IMR-90 (cell line): ENCODE measurements at regions not wholly inside any gene's neighbourhood (a gene's known extent, or its start where the extent isn't known, plus 50 kb on each side); places are given as distances from the start of the nearest gene placed in this dataset.

Experiments
- ATAC-seq: fragments of 200-7000 bp; cut with Tn5 transposase; 2 replicates; pipeline ENCODE4 v1.9.1; 2020; ENCODE audit warnings: low read depth, mild to moderate bottlenecking, moderate library complexity
- BruUV-seq: library from RNA; stranded (reverse); fragments of 400-500 nt; replicated peaks from 2 replicates; lab custom pipeline; 2021; lab: Mats Ljungman, UMichigan
- CTCF ChIA-PET: fragments of 300-600 bp; formaldehyde crosslinking; extraction: SDS; loops from one replicate; lab custom pipeline; 2021; ENCODE audit warnings: antibody characterized with exemption; lab: Yijun Ruan, JAX
- POLR2A ChIA-PET: fragments of 300-600 bp; sonication (Branson Sonifier 250); formaldehyde crosslinking; loops from one replicate; lab custom pipeline; 2022; ENCODE audit warnings: antibody characterized with exemption; ENCODE audit not compliant: unreplicated experiment; lab: Charles Lee
- DNase-seq: peaks from one replicate; pipeline ENCODE4 v3.0.0; 2013
- H2AFZ ChIP-seq: replicated peaks from 2 replicates; pipeline ENCODE3; 2013; ENCODE audit warnings: low read length, mild to moderate bottlenecking; ENCODE audit not compliant: poor library complexity
- H2AK5ac ChIP-seq: 2 replicates; pipeline ENCODE4 v1.6.1; 2013; ENCODE audit warnings: low read depth, low read length, inconsistent platforms
- H2AK9ac ChIP-seq: replicated peaks from 2 replicates; pipeline ENCODE3; 2013; ENCODE audit warnings: mild to moderate bottlenecking, low read depth, low read length, moderate library complexity; ENCODE audit not compliant: poor library complexity
- H2BK120ac ChIP-seq: 2 replicates; pipeline ENCODE4 v1.6.1; 2013; ENCODE audit warnings: low read depth, low read length, inconsistent platforms
- H2BK15ac ChIP-seq: 3 replicates; pipeline ENCODE4 v1.6.1; 2013; ENCODE audit warnings: low read depth, low read length, inconsistent platforms
- H2BK20ac ChIP-seq: 2 replicates; pipeline ENCODE4 v1.6.1; 2013; ENCODE audit warnings: low read depth, mild to moderate bottlenecking, inconsistent platforms, low read length, moderate library complexity
- H2BK5ac ChIP-seq: 2 replicates; pipeline ENCODE4 v1.6.1; 2013; ENCODE audit warnings: mild to moderate bottlenecking, low read depth, low read length, inconsistent platforms; ENCODE audit not compliant: poor library complexity, severe bottlenecking
- H3K14ac ChIP-seq: replicated peaks from 2 replicates; pipeline ENCODE4 v1.6.1; 2013; ENCODE audit warnings: low read depth, low read length, inconsistent platforms
- H3K18ac ChIP-seq: 2 replicates; pipeline ENCODE4 v1.6.1; 2013; ENCODE audit warnings: low read depth, low read length, control low read depth
- H3K23ac ChIP-seq: 2 replicates; pipeline ENCODE4 v1.6.1; 2013; ENCODE audit warnings: low read depth, low read length, inconsistent platforms
- H3K27ac ChIP-seq: 2 replicates; pipeline ENCODE4 v1.5.1; 2013; ENCODE audit warnings: mild to moderate bottlenecking, control low read depth, low read length; ENCODE audit not compliant: insufficient read depth
- H3K27me3 ChIP-seq: 2 replicates; pipeline ENCODE4 v1.6.1; 2013; ENCODE audit warnings: low read length; ENCODE audit not compliant: control insufficient read depth, insufficient read depth
- H3K36me3 ChIP-seq: 2 replicates; pipeline ENCODE4 v1.6.1; 2013; ENCODE audit warnings: low read length, mixed read lengths; ENCODE audit not compliant: control insufficient read depth, insufficient read depth
- H3K4ac ChIP-seq: 2 replicates; pipeline ENCODE4 v1.6.1; 2013; ENCODE audit warnings: low read depth, low read length, inconsistent platforms
- H3K4me1 ChIP-seq: 2 replicates; pipeline ENCODE4 v1.6.1; 2013; ENCODE audit warnings: low read length, mixed read lengths; ENCODE audit not compliant: control insufficient read depth, insufficient read depth
- H3K4me2 ChIP-seq: 2 replicates; pipeline ENCODE4 v1.6.1; 2013; ENCODE audit warnings: low read depth, mild to moderate bottlenecking, control low read depth, low read length, moderate library complexity
- H3K4me3 ChIP-seq: 2 replicates; pipeline ENCODE4 v1.5.1; 2013; ENCODE audit warnings: low read depth, mild to moderate bottlenecking, control low read depth, low read length, moderate library complexity; ENCODE audit not compliant: insufficient read depth
- H3K56ac ChIP-seq: 2 replicates; pipeline ENCODE4 v1.6.1; 2013; ENCODE audit warnings: low read length, inconsistent platforms; ENCODE audit not compliant: insufficient read depth; ENCODE audit errors: extremely low read depth
- H3K79me1 ChIP-seq, 2 experiments: 2 replicates each; pipeline ENCODE4 v1.6.1; 2013; ENCODE audit warnings: low read length in 2 of 2, inconsistent platforms in 1 of 2, low read depth in 1 of 2
- H3K9ac ChIP-seq: 2 replicates; pipeline ENCODE4 v1.6.1; 2013; ENCODE audit warnings: low read depth, low read length, control low read depth
- H3K9me1 ChIP-seq: 2 replicates; pipeline ENCODE4 v1.6.1; 2013; ENCODE audit warnings: low read length, inconsistent platforms; ENCODE audit not compliant: insufficient read depth
- H3K9me3 ChIP-seq: 2 replicates; pipeline ENCODE4 v1.6.1; 2013; ENCODE audit warnings: low read length; ENCODE audit not compliant: control insufficient read depth, insufficient read depth
- H4K20me1 ChIP-seq: 2 replicates; pipeline ENCODE4 v1.6.1; 2013; ENCODE audit warnings: low read length, inconsistent platforms; ENCODE audit not compliant: insufficient read depth
- H4K5ac ChIP-seq: 2 replicates; pipeline ENCODE4 v1.6.1; 2013; ENCODE audit warnings: mild to moderate bottlenecking, low read depth, low read length, control low read depth
- H4K8ac ChIP-seq, 2 experiments: 2 replicates each; pipeline ENCODE4 v1.6.1; 2013; ENCODE audit warnings: low read depth in 2 of 2, low read length in 2 of 2, control low read depth in 1 of 2, inconsistent platforms in 1 of 2
- H4K91ac ChIP-seq: 2 replicates; pipeline ENCODE4 v1.6.1; 2013; ENCODE audit warnings: low read depth, low read length, inconsistent platforms; ENCODE audit not compliant: insufficient read depth
- BHLHE40 ChIP-seq: fragments of 150-350 bp; IDR thresholded peaks from 2 replicates; pipeline ENCODE4 v1.6.1; 2016; ENCODE audit warnings: mild to moderate bottlenecking, low read depth, low read length
- CEBPB ChIP-seq: IDR thresholded peaks from 2 replicates; pipeline ENCODE4 v1.6.1; 2012; ENCODE audit warnings: low read depth, low read length, improper control_type of control experiment
- CHD1 ChIP-seq: IDR thresholded peaks from 2 replicates; pipeline ENCODE4 v1.6.1; 2012; ENCODE audit warnings: low read depth, low read length, improper control_type of control experiment
- CTCF ChIP-seq: conservative IDR thresholded peaks from 2 replicates; pipeline ENCODE4 v1.5.1; 2012; ENCODE audit warnings: mild to moderate bottlenecking, low read depth, low read length, improper control_type of control experiment
- ELK1 ChIP-seq: fragments of 150-350 bp; IDR thresholded peaks from 2 replicates; pipeline ENCODE4 v1.6.1; 2016; ENCODE audit warnings: low read depth, mild to moderate bottlenecking, low read length, moderate library complexity, borderline replicate concordance
- FOS ChIP-seq: fragments of 150-350 bp; IDR thresholded peaks from 2 replicates; pipeline ENCODE4 v1.6.1; 2016; ENCODE audit warnings: low read depth, low read length
- MAFK ChIP-seq: IDR thresholded peaks from 2 replicates; pipeline ENCODE4 v1.6.1; 2012; ENCODE audit warnings: low read depth, low read length, improper control_type of control experiment
- MAZ ChIP-seq: IDR thresholded peaks from 2 replicates; pipeline ENCODE4 v1.6.1; 2012; ENCODE audit warnings: low read depth, mild to moderate bottlenecking, low read length, improper control_type of control experiment, moderate library complexity, borderline replicate concordance
- MXI1 ChIP-seq: IDR thresholded peaks from 2 replicates; pipeline ENCODE4 v1.6.1; 2012; ENCODE audit warnings: low read depth, mild to moderate bottlenecking, low read length, moderate library complexity, borderline replicate concordance
- NFE2L2 ChIP-seq: fragments of 150-350 bp; IDR thresholded peaks from 2 replicates; pipeline ENCODE4 v1.6.1; 2016; ENCODE audit warnings: low read depth, mild to moderate bottlenecking, low read length
- POLR2A ChIP-seq: IDR thresholded peaks from 2 replicates; pipeline ENCODE4 v1.6.1; 2012; ENCODE audit warnings: mild to moderate bottlenecking, low read depth, low read length
- RAD21 ChIP-seq: IDR thresholded peaks from 2 replicates; pipeline ENCODE4 v1.6.1; 2012; ENCODE audit warnings: low read length, improper control_type of control experiment
- RCOR1 ChIP-seq: IDR thresholded peaks from 2 replicates; pipeline ENCODE4 v1.6.1; 2012; ENCODE audit warnings: mild to moderate bottlenecking, low read length, improper control_type of control experiment; ENCODE audit not compliant: insufficient replicate concordance
- RFX5 ChIP-seq: IDR thresholded peaks from 2 replicates; pipeline ENCODE4 v1.8.0; 2012; ENCODE audit warnings: low read depth, mild to moderate bottlenecking, low read length, moderate library complexity
- SMC3 ChIP-seq: fragments of 150-350 bp; IDR thresholded peaks from 2 replicates; pipeline ENCODE4 v1.6.1; 2016; ENCODE audit warnings: low read depth, mild to moderate bottlenecking, antibody characterized with exemption, low read length, moderate library complexity
- WGBS, 2 experiments: methylation state at CpG; one replicate each; pipeline versions ENCODE4 v1.1.5 to v1.1.7; 2013; ENCODE audit warnings: missing lambda C conversion rate in 2 of 2; ENCODE audit not compliant: insufficient read length in 1 of 2; ENCODE audit errors: extremely low coverage in 2 of 2; 5-methylcytosine and 5-hydroxymethylcytosine counted together
- dilution Hi-C: fragments of 300-500 bp; cut with HindIII; formaldehyde crosslinking; loops from one replicate; pipeline ENCODE4 v1.14.3; 2018; ENCODE audit warnings: low sequenced_read_pairs; ENCODE audit not compliant: unreplicated experiment
- in situ Hi-C: fragments of 300-500 bp; cut with MboI; formaldehyde crosslinking; loops from 3 replicates; pipeline ENCODE4 v1.14.3; 2019; ENCODE audit warnings: low sequenced_read_pairs, inconsistent platforms, mixed read lengths
- intact Hi-C: fragments of 100-400 bp; cut with micrococcal nuclease; formaldehyde crosslinking; loops from 2 replicates; pipeline ENCODE4 v1.10.0; 2022
- TF ChIP-seq, protein P1 (sequence below): fragments of 150-350 bp; IDR thresholded peaks from 2 replicates; pipeline ENCODE4 v1.6.1; 2017; ENCODE audit warnings: mild to moderate bottlenecking, antibody characterized with exemption, low read length, low read depth

DNA sequence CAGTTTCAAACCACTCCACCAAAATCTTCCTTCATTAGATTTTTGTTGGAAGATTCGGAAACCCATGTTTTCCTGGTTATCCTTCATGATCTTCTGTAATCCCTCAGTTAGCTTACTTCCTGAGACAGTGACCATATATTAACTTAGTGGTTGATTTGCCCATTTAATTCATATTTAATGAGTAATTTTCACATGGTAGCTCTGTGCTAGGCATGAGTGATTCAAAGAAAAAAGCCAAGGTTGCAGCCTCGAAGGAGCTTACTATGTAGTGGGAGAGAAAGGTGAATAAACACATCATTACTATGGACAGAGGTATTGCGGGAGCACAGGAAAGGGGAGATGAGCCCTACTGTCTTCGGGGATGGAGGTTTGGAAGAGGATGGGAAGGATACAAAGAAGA, 158.5 kb downstream of the TLE1 start:
- no peaks in the 10 kb centered on the region for H3K79me1 ChIP-seq
- H3K23ac ChIP-seq: no peak overlapping the region
- H2AK5ac ChIP-seq: 0 out of 2 replicates have a peak overlapping the region, but pooled peaks have one; percentile 16
- H2BK20ac ChIP-seq: no peak overlapping the region
- H3K27ac ChIP-seq: no peak overlapping the region
- H4K91ac ChIP-seq: no peak overlapping the region
- in situ Hi-C loops (loop anchor here (25.0 kb wide), 1 partner anchor 1081 kb away; no protein-coding TSS in a partner anchor), intact Hi-C loops (no loop called here), dilution Hi-C loops (no loop called here)
- H3K9me3 ChIP-seq: no peaks in the 10 kb centered on the region
- no peak overlapping the region for H3K4ac ChIP-seq
- DNase-seq: no peak
- ChIA-PET POLR2A (no interaction called here), CTCF (interaction anchor here (0.6 kb wide), 1 partner anchor 168 kb away, joined by 3 read pairs; no protein-coding TSS in a partner anchor)
- peaks cover 2% of the 10 kb centered on the region; the same call in 1 of the 2 replicates for H3K4me1 ChIP-seq
- no peak overlapping the region for H3K4me3 ChIP-seq
- no peak overlapping the region for H3K18ac ChIP-seq
- no peaks in the 10 kb centered on the region for H3K36me3 ChIP-seq
- H2BK5ac ChIP-seq: no peak overlapping the region
- no peak overlapping the region for H2AFZ ChIP-seq
- H3K27me3 ChIP-seq: no peaks in the 10 kb centered on the region
- peaks cover 3% of the 10 kb centered on the region; the same call in 1 of the 2 replicates for H3K9me1 ChIP-seq
- WGBS, 2 experiments: no CpG with 5 or more reads among the region's 4 CpGs
- H4K8ac ChIP-seq: no peak overlapping the region
- H2AK9ac ChIP-seq: no peak overlapping the region
- no peak overlapping the region for H3K56ac ChIP-seq
- no peaks in the 10 kb centered on the region for H4K20me1 ChIP-seq
- H3K4me2 ChIP-seq: no peak overlapping the region
- no peak overlapping the region for H3K9ac ChIP-seq
- H4K5ac ChIP-seq: no peak overlapping the region
- ATAC-seq: no peak
- H2BK120ac ChIP-seq: no peak overlapping the region
- TF ChIP-seq RCOR1: no peak
- no peak for TF ChIP-seq FOS
- no peak for TF ChIP-seq MXI1
- no peak for TF ChIP-seq MAFK
- TF ChIP-seq MAZ: no peak
- no peak for TF ChIP-seq RAD21
- TF ChIP-seq CHD1: no peak
- TF ChIP-seq BHLHE40: no peak
- no peak for TF ChIP-seq NFE2L2
- no peak for TF ChIP-seq CEBPB
- TF ChIP-seq POLR2A: no peak
- no peak for TF ChIP-seq SMC3
- no peak for TF ChIP-seq CTCF
- TF ChIP-seq, protein P1, sequence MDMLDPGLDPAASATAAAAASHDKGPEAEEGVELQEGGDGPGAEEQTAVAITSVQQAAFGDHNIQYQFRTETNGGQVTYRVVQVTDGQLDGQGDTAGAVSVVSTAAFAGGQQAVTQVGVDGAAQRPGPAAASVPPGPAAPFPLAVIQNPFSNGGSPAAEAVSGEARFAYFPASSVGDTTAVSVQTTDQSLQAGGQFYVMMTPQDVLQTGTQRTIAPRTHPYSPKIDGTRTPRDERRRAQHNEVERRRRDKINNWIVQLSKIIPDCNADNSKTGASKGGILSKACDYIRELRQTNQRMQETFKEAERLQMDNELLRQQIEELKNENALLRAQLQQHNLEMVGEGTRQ: no peak
- TF ChIP-seq ELK1: no peak
- TF ChIP-seq RFX5: no peak
- H2BK15ac ChIP-seq: no peak overlapping the region; the same call in 2 of the 3 replicates
- BruUV-seq: no TSS peak
- H3K14ac ChIP-seq: no peak overlapping the region
